Lower leg skin (tissue), 4 donors: ENCODE measurements at regions not wholly inside any gene's neighbourhood (a gene's known extent, or its start where the extent isn't known, plus 50 kb on each side); places are given as distances from the start of the nearest gene placed in this dataset.

Source experiments
- DNase-seq, 2 donors: peaks; one replicate each; pipeline ENCODE4 v3.0.0-alpha.2; 2019; ENCODE audit warnings: low spot score in 2 of 2
- H3K4me3 ChIP-seq: fragments of 200-600 bp; sonication (generic); 2 replicates; pipeline ENCODE4 v1.5.1; 2017; ENCODE audit warnings: mild to moderate bottlenecking, low read depth; ENCODE audit not compliant: poor library complexity, severe bottlenecking
- CTCF ChIP-seq, 3 donors: fragments of 450-650 bp; IDR thresholded peaks; one replicate each; pipeline ENCODE4 v1.5.1; 2016; ENCODE audit warnings: antibody characterized with exemption in 3 of 3, mild to moderate bottlenecking in 3 of 3, moderate library complexity in 2 of 3
- POLR2A ChIP-seq, 2 donors: fragments of 450-650 bp; IDR thresholded peaks; one replicate each; pipeline ENCODE4 v1.6.1; 2016 to 2017; ENCODE audit warnings: antibody characterized with exemption in 2 of 2, mild to moderate bottlenecking in 1 of 2, moderate library complexity in 1 of 2
- WGBS, 2 donors: methylation state at CpG; one replicate each; pipeline ENCODE4 v1.1.5; 2018; 5-methylcytosine and 5-hydroxymethylcytosine counted together
- intact Hi-C: fragments of 100-400 bp; cut with DNase I; formaldehyde crosslinking; loops from one replicate; pipeline ENCODE4 v1.15.0; 2023; ENCODE audit warnings: low total_unique reads

- DNase-seq = no peak
- H3K4me3 ChIP-seq = no peak overlapping the region
- intact Hi-C loops = no loop called here
- no peak for TF ChIP-seq CTCF (IDR thresholded peaks at IDR 0.05)
- no peak for TF ChIP-seq POLR2A (IDR thresholded peaks at IDR 0.05)
Measured at GRCh38 chr2:155030296-155030695, 331.8 kb downstream of the KCNJ3 start.

DNA sequence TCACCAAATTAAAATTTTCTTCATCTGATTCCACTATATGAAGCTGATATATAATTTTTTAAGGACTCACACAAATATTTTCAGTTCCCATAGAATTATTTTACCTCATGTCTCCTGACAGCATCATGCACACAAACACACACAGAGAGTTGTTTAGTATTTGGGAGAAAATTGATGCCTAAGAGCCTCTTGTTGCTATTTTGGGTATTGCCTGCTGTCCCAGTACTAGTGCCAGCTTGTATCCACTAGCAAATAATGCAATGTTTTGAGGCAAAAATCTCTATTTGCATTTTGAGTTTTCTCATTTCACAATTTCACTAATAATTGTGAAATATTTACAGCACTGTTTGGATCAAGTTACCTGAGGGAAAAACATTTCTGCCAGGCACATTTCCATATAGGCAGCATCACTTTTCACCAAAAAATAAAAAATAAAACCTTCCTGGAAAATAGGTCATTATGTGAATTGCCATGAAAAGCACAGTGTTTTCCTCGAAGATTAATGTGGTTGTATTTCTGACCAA, 328.2 kb downstream of the KCNJ3 start:
- 63 to 83% methylated on average over 1 of the region's 1 CpG for WGBS, 2 donors
- TF ChIP-seq POLR2A (IDR thresholded peaks at IDR 0.05) (no peak), CTCF (IDR thresholded peaks at IDR 0.05) (no peak)
- no peak for DNase-seq
- no peak overlapping the region for H3K4me3 ChIP-seq
- intact Hi-C loops = no loop called here

GRCh38 chr2:155023674-155024073, 325.2 kb downstream of the KCNJ3 start:
- intact Hi-C loops = no loop called here
- 35% methylated on average over 1 of the region's 1 CpG for WGBS, 2 donors
- H3K4me3 ChIP-seq = no peak overlapping the region
- TF ChIP-seq POLR2A (IDR thresholded peaks at IDR 0.05) (no peak), CTCF (IDR thresholded peaks at IDR 0.05) (no peak)
- DNase-seq = no peak

DNA sequence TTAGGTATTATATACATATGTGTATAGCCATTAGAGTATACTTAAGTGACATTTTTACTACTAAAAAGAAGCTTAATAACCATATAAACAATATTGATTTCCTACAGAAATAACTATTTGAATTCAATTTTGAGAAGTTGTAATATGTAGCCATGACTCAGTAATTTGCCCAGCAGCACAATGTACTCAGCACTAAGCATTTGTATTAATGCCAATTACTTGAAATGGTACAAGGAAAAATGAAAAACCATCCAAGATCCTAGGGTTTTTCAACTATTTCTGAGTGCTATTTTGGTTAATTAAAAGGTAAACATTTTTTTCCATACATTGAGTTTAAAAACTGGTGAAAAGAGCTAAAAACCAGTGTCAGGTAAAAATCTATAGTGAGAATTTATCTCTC, 324.0 kb downstream of the KCNJ3 start:
- TF ChIP-seq CTCF (IDR thresholded peaks at IDR 0.05) = no peak
- no peak for TF ChIP-seq POLR2A (IDR thresholded peaks at IDR 0.05)
- DNase-seq = no peak
- intact Hi-C loops = no loop called here
- H3K4me3 ChIP-seq = no peak overlapping the region

- DNase-seq = no peak
- TF ChIP-seq CTCF (IDR thresholded peaks at IDR 0.05) (no peak), POLR2A (IDR thresholded peaks at IDR 0.05) (no peak)
- intact Hi-C loops = no loop called here
- WGBS, 2 donors = 71 to 82% methylated on average over 1 of the region's 1 CpG
- no peak overlapping the region for H3K4me3 ChIP-seq
Measured at GRCh38 chr2:155021618-155022017, 323.1 kb downstream of the KCNJ3 start.

DNA sequence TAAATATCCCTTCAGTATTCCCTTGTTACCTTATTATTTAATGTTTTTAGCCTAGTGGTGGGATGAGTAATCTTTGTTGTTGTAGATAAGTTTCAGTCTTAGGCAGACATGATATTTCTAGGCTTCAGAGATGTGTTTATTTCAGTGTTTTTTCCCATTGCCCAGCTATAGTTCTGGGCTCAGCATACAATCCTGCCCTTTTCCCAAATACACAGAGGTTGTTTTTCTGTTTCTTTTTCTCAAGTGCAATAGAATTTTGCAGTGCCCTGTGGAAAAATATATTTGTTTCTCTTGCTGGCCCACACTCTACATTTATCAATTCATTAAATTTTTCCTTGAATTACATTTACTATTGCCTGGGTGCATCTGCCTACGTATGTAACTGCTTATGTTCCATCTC, 321.8 kb downstream of the KCNJ3 start:
- H3K4me3 ChIP-seq = no peak overlapping the region
- intact Hi-C loops = no loop called here
- TF ChIP-seq POLR2A (IDR thresholded peaks at IDR 0.05) (no peak), CTCF (IDR thresholded peaks at IDR 0.05) (no peak)
- no peak for DNase-seq
- 63 to 81% methylated on average over 1 of the region's 1 CpG for WGBS, 2 donors
